Neutrophil (primary cell): ENCODE measurements at regions not wholly inside any gene's neighbourhood (a gene's known extent, or its start where the extent isn't known, plus 50 kb on each side); places are given as distances from the start of the nearest gene placed in this dataset.

ENCODE experiments used
- H3K27ac ChIP-seq: fragments of 200-600 bp; sonication (generic); 2 replicates; pipeline ENCODE4 v1.5.1; 2016; ENCODE audit warnings: mild to moderate bottlenecking, moderate library complexity
- H3K27me3 ChIP-seq: fragments of 200-600 bp; sonication (generic); 2 replicates; pipeline ENCODE4 v1.6.0; 2016; ENCODE audit warnings: mild to moderate bottlenecking
- H3K36me3 ChIP-seq: fragments of 200-600 bp; sonication (generic); 2 replicates; pipeline ENCODE4 v1.5.1; 2017
- H3K4me1 ChIP-seq, 2 experiments: fragments of 200-600 bp in 1 of 2; sonication (generic) in 1 of 2; 1 replicate in 1 of 2; 2 replicates in 1 of 2; pipeline versions ENCODE4 v1.5.1 to v1.6.1; 2013 to 2016; ENCODE audit warnings: low read depth in 1 of 2, low read length in 1 of 2, mild to moderate bottlenecking in 1 of 2, moderate library complexity in 1 of 2; ENCODE audit not compliant: control insufficient read depth in 1 of 2, insufficient read depth in 1 of 2
- H3K4me3 ChIP-seq, 2 experiments: fragments of 200-600 bp in 1 of 2; sonication (generic) in 1 of 2; 1 replicate in 1 of 2; 2 replicates in 1 of 2; pipeline ENCODE4 v1.5.1; 2013 to 2016; ENCODE audit warnings: low read depth in 1 of 2, low read length in 1 of 2, mild to moderate bottlenecking in 1 of 2, moderate library complexity in 1 of 2
- H3K9me3 ChIP-seq: fragments of 200-600 bp; sonication (generic); 2 replicates; pipeline ENCODE4 v1.5.1; 2016
- TF ChIP-seq, protein P1 (sequence below): fragments of 200-600 bp; sonication (generic); IDR thresholded peaks from 2 replicates; pipeline ENCODE4 v1.5.1; 2016; ENCODE audit warnings: antibody characterized with exemption

DNA sequence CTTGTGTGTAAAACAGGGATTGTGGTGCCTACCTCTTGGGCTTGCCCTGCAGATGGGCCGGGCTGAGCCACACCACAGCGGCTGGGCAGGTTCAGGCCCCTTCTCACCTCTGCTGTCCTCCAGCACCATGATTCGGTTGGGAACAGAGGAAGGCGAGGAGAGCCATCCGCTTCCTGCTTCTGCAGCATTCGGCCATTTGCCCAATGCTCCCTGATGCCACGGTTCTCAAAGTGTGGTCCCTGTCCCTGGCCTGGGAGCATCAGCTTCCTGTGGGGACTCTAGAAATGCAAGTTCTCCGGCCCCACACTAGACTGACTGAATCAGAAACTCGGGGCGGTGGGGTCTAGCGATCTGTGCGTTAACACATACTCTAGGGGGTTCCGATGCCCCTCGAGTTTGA lies 65.1 kb downstream of the RRM2 start:
- TF ChIP-seq, protein P1, sequence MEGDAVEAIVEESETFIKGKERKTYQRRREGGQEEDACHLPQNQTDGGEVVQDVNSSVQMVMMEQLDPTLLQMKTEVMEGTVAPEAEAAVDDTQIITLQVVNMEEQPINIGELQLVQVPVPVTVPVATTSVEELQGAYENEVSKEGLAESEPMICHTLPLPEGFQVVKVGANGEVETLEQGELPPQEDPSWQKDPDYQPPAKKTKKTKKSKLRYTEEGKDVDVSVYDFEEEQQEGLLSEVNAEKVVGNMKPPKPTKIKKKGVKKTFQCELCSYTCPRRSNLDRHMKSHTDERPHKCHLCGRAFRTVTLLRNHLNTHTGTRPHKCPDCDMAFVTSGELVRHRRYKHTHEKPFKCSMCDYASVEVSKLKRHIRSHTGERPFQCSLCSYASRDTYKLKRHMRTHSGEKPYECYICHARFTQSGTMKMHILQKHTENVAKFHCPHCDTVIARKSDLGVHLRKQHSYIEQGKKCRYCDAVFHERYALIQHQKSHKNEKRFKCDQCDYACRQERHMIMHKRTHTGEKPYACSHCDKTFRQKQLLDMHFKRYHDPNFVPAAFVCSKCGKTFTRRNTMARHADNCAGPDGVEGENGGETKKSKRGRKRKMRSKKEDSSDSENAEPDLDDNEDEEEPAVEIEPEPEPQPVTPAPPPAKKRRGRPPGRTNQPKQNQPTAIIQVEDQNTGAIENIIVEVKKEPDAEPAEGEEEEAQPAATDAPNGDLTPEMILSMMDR, result no peak
- Histone ChIP-seq H3K4me1 (no peaks in the 10 kb centered on the region), H3K36me3 (peaks cover 45% of the 10 kb centered on the region), H3K27ac (no peak overlapping the region), H3K9me3 (no peaks in the 10 kb centered on the region), H3K27me3 (no peaks in the 10 kb centered on the region), H3K4me3 (no peak overlapping the region)

DNA sequence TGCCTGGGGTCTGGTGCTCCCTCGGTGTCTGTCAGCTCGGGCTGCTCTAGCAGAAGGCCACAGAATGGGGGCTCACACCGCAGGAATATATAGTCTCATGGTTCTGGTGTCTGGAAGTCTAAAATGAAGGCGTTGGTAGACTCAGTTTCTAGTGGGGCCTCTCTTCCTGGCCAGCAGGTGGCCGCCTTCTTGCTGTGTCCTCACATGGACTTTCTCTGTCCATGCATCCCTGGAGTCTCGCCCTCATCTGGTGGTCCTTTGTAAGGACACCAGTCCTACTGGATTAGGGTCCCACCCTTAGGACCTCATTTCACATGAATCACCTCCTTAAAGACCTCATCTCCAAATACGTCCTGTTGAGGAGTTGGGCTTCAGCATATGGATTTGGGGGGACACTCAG lies 65.7 kb downstream of the RRM2 start:
- Histone ChIP-seq H3K36me3 (peaks cover 45% of the 10 kb centered on the region), H3K27me3 (no peaks in the 10 kb centered on the region), H3K4me1 (no peaks in the 10 kb centered on the region), H3K27ac (no peak overlapping the region), H3K9me3 (no peaks in the 10 kb centered on the region), H3K4me3 (no peak overlapping the region)
- TF ChIP-seq, protein P1, result no peak

DNA sequence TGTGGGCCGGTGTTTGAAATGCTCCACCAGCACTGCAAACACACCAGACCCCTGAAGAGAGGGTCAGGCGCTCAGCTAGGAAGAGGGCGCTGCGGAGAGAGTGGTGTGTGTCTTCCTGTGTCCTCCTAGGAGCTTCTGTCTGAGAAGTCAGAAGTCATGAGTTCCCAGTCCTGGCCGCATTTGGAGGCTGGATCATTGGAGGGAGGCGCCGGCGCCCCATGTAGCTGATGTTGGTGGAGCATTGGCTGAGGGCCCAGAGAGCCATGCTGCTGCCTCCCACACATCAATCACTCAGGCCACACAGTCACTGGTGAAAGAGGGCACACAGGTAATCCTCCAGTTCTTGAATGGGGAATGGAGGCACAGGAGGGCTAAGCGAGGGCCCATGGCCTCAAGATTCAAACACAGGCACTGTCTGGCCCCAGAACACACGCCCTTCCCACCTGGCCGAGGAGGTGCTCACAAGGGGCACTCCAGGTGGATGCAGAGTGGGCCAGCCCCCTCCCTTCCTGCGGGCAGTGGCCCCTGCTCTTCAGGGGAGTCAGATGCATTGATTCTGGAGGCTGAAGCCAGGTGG lies 66.3 kb downstream of the RRM2 start:
- Histone ChIP-seq H3K9me3 (no peaks in the 10 kb centered on the region), H3K27me3 (no peaks in the 10 kb centered on the region), H3K36me3 (peaks cover 45% of the 10 kb centered on the region), H3K27ac (no peak overlapping the region), H3K4me3 (no peak overlapping the region), H3K4me1 (no peaks in the 10 kb centered on the region)
- TF ChIP-seq, protein P1, result no peak

DNA sequence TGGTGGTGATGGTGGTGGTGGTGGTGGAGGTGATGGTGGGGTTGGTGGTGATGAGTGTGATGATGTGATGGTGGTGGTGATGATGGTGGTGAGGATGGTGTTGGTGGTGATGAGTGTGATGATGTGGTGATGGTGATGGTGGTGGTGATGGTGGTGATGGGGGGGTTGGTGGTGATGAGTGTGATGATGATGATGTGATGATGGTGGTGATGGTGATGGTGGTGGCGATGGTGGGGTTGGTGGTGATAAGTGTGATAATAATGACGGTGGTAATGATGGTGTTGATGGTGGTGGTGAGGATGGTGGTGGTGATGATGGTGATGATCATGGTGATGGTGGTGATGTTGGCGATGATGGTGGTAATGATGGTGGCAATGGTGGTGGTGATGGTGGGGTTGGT lies 67.7 kb downstream of the RRM2 start:
- H3K27me3 ChIP-seq, result no peaks in the 10 kb centered on the region
- H3K9me3 ChIP-seq, result no peaks in the 10 kb centered on the region
- no peak overlapping the region for H3K27ac ChIP-seq
- H3K4me3 ChIP-seq, result no peak overlapping the region
- TF ChIP-seq, protein P1, result no peak
- peaks cover 47% of the 10 kb centered on the region for H3K36me3 ChIP-seq
- no peaks in the 10 kb centered on the region for H3K4me1 ChIP-seq

DNA sequence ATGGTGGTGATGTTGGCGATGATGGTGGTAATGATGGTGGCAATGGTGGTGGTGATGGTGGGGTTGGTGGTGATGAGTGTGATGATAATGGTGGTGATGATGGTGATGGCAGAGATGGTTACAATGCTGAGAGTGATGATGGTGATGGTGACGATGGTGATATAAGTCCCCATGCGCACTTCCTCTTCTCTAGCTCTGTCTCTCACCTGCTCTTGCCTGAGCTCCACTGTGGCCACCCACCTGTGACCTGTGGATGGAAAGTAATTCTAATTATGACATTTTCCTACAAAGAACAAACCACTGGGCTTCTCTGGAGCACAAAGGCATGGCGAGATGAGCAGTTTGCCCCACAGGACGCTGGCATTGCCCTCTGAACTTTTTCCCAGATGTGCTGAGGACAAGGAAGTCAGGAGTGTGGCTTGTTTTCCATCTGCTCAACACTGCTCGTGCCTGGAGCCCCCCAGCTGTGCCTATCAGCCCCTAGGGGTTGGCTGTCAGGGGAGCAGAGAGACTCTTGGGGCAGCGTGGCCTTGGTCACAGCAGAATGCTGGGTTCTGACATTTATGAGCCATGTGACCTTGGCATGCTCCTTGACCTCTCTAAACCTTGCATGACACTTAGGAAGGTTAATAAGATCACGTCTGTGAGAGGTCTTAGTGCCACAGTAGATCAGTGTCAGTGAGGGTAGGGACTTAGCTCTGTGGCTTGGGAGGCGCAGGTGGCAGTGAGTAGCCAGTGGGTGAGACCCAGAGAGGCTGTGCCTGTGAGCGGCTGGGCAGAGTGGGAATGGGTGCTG lies 68.4 kb downstream of the RRM2 start:
- TF ChIP-seq, protein P1, result no peak
- no peak overlapping the region for H3K4me3 ChIP-seq
- H3K4me1 ChIP-seq, result no peaks in the 10 kb centered on the region
- no peak overlapping the region for H3K27ac ChIP-seq
- no peaks in the 10 kb centered on the region for H3K27me3 ChIP-seq
- no peaks in the 10 kb centered on the region for H3K9me3 ChIP-seq
- H3K36me3 ChIP-seq, result peaks cover 54% of the 10 kb centered on the region
